DMS153 treated with DMSO at 0.1 percent for 48 hours (cell line): ENCODE measurements at regions not wholly inside any gene's neighbourhood (a gene's known extent, or its start where the extent isn't known, plus 50 kb on each side); places are given as distances from the start of the nearest gene placed in this dataset.
"Not testable (repeated sequence)": the region's sequence is repeated elsewhere in the genome, so short reads cannot be mapped to it uniquely, and the experiment has no call there.

Experiments used
- DNase-seq: peaks from one replicate; lab custom pipeline; 2025; ENCODE audit not compliant: unreplicated experiment; lab: John Stamatoyannopoulos, UW

DNA sequence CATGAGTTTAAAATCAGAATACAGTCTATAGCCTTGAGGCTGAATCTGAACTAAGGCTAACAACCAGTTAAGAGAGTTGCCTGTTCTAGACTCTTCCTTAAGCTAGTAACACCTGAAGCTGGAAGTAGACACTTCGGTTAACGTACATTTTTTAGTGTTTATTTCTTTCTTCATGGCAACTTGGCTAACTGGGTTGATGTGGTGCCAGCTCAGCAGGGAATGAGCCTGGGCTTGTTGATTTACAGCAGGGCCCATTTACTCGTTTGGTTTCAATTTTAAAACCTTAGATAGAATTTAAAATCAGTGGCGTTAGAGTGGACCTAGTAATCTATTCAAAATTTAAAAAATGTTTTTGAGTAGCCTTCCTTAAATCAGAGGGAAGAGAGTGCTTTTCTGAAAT lies 137.6 kb upstream of the ESX1 start:
- no peak for DNase-seq

DNA sequence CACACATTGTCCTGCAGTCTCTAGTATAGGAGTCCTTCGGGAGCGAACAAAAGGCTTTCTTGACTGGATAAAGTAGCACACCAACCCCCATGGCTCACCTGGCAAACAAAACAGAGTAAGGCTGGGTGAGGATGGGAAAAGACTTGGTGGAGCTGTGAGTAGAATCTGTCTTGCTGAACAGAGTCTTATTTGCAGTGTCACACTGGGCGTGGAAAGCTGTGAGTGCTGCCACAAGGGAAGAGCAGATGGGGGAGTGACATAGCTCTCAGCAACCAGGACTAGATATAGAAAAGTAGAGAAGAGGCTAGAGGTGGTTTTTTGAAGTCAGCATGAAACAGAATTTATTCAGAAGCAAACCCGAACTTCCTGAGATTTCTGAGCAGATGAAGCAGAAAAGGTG lies 137.2 kb upstream of the ESX1 start:
- no peak for DNase-seq

DNA sequence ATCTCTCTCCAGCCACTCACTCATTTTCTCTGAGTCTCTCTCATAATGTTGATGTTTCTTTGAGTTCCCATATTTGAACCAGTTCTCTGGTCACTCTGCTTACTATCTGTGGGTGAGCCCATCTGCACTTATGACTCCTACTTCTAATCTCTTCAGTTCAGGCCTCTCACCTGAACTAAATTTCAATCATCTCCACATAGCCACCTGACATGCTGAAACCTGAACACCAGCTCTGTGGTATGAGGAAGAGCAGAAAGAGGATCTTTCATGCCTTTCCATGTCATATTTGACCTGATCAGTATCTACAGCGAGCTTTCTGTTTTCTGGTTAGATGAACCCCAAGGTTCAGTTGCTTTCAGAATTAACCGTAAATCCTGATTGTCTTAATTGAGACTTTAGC lies 122.2 kb upstream of the ESX1 start:
- no peak for DNase-seq

DNA sequence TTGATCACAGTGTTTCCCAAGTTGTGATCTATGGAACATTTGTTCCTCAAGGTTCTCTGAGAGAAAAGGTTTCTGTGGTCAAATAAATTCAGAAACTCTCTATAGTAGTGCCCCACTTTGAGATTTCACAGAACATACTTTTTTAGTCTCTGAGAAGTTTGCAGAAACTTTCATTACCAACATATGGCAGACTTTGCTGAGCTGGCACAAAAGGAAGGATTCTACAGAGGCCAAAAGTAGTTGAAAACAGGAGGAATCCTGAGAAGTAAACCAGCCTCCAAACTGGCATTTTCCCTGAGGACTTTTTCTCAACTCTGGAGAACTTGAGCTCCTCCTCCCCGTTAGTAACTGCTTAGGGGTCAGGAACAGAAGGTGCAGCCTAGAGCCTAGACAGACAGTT lies 117.8 kb upstream of the ESX1 start:
- no peak for DNase-seq

DNA sequence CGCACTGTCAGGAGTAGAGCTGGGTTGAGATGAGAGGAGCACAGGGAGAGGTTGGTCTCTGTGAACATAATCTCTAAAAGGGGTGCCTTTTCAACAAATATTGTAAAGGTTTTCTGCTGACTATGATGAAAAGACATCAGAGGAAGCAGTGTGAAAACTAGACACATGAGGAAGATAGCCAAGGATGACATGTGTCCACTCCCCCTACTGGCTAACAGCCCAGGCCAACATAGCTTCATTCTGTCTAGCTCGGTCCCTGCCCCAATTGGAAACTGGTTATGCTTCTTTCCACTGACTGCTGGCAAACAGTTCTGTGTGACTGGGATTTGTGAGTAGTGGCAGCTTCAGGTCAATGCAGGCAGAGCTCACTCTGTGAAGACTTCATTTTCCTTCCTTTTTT lies 115.4 kb upstream of the ESX1 start:
- DNase-seq: no peak

- not testable (repeated sequence) for DNase-seq
Measured at GRCh38 chrX:104360774-104361173, 106.0 kb upstream of the ESX1 start.

- DNase-seq: no peak
Measured at GRCh38 chrX:104359124-104359523, 104.4 kb upstream of the ESX1 start.

GRCh38 chrX:104351173-104351769 lies 96.5 kb upstream of the ESX1 start:
- DNase-seq: no peak

GRCh38 chrX:104347860-104348259 lies 93.1 kb upstream of the ESX1 start:
- DNase-seq: no peak

- DNase-seq: no peak
Measured at GRCh38 chrX:104343428-104344129, 88.8 kb upstream of the ESX1 start.

DNA sequence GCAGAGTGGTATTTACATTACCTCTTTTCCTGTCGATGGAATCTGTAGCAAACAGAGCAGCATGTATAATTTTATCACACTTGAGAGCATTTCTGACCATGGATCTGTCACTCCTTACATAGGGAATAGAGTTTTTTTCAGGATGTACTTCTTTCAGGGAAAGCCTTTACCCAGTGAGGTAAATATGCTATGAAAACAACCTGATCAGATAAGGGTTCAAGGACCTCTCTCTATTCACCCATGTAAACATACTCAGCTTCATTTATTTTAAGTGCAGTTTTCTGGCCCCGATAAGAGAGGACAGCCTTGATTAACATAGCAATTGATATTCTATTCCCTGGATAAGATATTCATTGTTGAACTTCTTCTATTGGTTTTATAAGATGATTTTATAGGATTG lies 87.3 kb upstream of the ESX1 start:
- DNase-seq: no peak

GRCh38 chrX:104335756-104336155 lies 81.0 kb upstream of the ESX1 start:
- DNase-seq: no peak

DNA sequence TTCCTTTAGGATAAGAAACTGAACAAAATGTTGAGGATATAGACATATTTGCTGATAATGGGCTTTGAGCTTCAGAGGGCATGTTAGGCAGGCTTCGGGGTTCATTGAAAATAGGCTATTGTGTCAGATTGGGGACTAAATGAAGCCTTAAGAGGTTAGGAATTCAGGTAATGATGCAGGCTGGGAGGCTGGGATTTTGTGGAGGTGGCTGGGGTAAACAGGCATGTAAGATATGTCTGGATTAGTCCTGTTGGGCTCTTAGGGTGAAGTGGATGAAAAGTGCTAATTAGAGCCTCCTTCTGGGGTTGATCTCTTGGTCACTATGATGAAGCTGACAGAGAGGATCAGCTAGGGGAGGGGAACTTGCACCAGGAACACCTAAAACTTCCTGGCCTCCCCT lies 80.2 kb upstream of the ESX1 start:
- no peak for DNase-seq

- DNase-seq: no peak
Measured at GRCh38 chrX:104330966-104331365, 76.2 kb upstream of the ESX1 start.

GRCh38 chrX:104329731-104330130 lies 75.0 kb upstream of the ESX1 start:
- no peak for DNase-seq

DNA sequence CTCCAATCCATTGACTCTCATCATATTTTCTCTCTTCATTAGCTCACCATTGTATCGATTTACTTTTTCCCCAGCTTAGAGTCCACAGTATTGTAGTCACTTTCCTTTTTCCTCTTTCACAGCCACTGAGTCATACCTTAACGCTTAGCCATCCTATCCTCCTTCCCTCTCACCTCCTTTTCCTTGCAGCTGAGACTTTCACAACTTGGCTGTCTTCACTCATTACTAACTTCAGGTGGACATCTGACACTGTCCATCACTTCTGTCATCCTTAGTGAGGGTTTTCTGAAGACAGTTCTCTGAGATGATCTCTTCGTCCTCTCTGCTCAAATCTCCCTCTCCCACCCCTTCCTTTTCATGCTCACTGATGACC lies 70.5 kb upstream of the ESX1 start:
- no peak for DNase-seq

GRCh38 chrX:104324461-104325212 lies 69.9 kb upstream of the ESX1 start:
- no peak for DNase-seq

DNA sequence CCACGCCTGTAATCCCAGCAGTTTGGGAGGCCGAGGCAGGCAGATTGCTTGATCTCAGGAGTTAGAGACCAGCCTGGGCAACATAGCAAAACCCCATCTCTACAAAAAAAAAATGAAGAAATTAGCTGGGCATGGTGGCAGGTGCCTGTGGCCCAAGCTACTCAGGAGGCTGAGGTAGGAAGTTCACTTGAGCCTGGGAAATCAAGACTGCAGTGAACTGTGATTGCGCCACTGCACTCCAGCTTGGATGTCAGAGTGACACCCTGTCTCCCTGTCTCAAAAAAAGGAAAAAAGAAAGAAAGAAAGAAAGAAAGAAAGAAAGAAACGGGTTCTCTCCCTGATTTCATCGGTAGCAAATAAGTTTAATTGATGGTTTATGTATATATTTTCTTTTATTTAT lies 64.6 kb upstream of the ESX1 start:
- DNase-seq: no peak

- DNase-seq: no peak
Measured at GRCh38 chrX:104318330-104319009, 63.7 kb upstream of the ESX1 start.

DNA sequence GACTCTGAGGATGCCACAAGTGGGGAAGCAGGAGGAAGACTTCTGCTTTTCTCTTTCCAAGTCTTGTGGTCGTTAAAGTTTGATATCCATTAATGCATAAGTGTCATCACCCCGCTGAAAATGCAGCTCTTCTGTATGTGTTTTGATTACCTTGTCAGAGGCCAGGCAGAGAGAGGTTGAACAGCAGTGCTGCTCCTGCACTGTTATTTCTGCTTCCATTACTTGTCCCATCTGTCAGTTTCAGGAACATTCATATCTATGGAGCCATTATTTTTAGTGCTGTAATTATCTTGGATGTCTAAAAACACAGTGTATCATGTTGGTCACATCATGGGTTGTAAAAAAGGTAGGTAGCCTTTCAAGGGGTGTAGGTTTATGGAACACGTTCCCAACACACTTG lies 62.0 kb upstream of the ESX1 start:
- DNase-seq: no peak

- no peak for DNase-seq
Measured at GRCh38 chrX:104315555-104315954, 60.8 kb upstream of the ESX1 start.
